ENCODE measurements at regions not wholly inside any gene's neighbourhood (a gene's known extent, or its start where the extent isn't known, plus 50 kb on each side); places are given as distances from the start of the nearest gene placed in this dataset.
A peak's percentile ranks its signal among the peaks of the same experiment; 100 is the strongest.
"Not testable (repeated sequence)": the region's sequence is repeated elsewhere in the genome, so short reads cannot be mapped to it uniquely, and the experiment has no call there.

- not testable (repeated sequence) for DNase-seq
Measured at GRCh38 chr10:30696416-30697185, 67.0 kb upstream of the LYZL2 start.

DNA sequence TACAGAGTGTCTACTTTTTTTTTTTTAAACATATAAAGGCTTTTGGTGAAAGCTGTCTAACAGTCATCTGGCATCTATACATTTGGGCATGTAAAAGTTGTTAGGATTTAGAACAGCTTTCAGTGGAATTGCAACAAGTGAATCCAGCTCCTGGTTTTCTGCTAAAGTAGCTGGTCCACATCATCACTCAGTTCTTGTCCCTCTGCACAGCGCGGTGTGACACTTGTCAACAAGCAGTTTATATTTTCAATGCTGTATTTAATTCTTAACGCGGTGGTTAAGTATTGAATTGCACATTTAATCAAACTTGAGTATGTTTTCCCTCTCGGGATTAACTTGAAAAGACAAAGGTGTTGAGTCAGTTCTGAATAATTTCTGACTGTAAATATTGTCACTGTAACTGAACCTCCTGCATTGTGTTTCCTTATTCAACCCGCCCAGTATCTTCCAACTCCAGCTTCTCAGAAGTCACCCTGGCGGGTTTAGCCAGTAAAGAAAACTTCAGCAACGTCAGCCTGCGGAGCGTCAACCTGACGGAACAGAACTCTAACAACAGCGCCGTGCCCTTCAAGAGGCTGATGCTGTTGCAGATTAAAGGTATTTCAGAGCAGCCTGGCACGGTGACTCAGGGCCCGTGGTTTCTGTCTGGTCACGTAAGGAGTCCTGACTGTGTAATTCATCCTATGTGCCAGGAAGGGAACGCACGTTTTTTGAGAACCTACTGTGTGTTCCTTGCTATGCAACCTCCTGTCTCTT lies 66.1 kb upstream of the LYZL2 start:
- not testable (repeated sequence) for DNase-seq

DNA sequence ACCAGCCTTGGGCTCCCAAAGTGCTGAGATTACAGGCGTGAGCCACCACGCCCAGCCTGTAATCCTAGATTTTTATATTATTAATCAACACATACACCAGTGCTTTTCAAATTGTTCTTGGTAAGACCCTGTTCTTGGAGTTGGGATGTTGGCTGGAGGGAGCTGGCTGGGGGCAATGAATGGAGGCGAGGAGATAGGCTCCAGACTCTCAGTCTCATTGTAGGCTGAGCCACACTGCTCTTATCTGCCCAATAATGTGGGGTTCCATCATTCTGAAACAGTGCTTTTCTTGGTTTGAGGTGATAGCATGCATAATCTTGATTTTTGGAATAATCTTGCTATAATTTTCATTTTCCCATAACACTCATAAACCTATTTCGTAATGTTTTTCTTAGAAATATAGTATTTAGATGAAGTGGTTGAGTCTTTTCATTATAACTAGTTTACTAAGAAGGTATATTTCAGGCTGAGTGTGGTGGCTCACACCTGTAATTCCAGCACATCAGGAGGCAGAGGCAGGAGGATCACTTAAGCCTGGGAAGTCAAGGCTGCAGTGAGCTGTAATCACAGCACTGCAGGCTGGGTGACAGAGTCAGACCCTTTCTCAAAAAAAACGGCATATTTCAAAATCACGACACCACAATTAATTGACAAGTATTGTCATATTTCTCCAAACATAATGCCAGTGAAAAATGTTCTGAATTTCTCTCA lies 65.1 kb upstream of the LYZL2 start:
- DNase-seq: no peak

GRCh38 chr10:30691639-30692015 lies 62.1 kb upstream of the LYZL2 start:
- DNase-seq: peak; percentile 72

DNA sequence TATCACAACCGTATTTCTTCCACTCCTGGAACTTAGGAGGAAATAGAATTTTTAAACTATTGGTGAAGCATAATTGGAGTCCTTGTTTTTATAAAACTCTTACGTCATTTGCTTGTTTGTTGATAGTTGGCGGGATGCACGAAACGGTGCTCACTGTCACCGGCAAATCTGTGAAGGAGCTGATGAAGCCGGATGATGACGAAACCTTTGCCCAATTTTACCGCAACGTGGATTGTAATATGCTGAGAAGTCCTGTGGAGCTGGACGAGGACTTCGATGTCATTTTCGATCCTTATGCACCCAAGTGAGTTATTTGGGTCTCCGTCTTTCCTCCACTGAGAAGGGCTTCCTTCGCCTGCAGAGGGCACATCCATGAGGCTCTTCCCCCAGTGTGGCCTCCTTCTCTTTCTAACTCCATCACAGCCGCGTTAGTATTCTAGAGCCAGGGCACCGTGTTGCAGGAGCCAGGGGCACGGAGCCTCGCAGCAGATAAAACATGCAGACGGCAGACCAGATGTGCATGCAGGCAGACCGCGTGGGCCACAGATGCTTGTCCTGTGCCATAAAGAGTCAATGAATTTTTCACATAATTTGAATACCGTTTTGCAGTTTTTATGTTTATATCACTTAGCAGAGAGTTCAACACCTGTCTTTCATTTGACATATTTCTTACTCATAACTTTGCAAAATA lies 61.5 kb upstream of the LYZL2 start:
- DNase-seq: not testable (repeated sequence)

GRCh38 chr10:30688456-30688855 lies 58.9 kb upstream of the LYZL2 start:
- DNase-seq: no peak

DNA sequence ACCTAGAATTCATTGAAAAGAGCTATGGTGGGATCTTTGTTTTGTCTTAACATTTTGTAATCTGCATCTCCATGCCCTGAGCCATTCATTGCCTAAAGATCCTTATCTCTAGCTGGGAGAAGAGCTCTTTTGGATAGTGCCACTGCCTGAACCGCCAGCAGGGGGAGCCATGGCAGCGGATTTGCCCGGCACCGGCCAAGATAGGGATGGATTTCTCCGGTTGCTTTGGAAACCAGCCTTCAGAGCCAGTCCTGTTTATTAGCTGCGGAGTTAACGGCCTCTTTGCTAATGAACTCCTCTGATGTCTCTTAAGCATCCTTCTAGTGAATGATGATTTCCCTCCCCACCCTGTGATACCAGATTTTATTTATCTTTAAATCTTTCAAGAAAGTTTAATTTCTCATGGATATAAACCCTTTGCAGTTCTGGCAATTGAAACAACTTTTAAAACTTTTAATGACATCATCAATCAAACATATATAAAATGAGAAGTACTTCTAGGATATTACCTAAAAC lies 58.2 kb upstream of the LYZL2 start:
- DNase-seq: peak; percentile 84

- no peak for DNase-seq
Measured at GRCh38 chr10:30686708-30687107, 57.2 kb upstream of the LYZL2 start.

DNA sequence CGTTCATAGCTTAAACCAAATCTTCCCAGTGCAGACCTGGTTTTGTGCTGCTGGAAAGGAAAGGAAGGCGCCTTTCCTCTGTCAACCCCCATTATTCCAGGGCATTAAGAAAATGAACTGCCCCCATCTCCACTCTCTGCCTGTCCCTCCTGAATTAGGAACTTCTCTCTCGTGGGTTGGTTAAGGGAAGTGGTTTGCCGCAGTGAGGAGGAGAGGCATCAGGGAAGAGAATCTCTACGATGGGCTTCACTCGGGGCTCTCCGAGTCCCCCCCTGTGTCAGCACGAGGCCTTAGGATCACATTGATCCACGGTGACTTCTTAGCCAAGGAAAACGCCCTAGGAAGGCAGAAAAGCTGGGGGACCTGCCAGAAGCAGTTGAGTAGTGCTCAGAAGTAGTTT lies 53.9 kb upstream of the LYZL2 start:
- no peak for DNase-seq

DNA sequence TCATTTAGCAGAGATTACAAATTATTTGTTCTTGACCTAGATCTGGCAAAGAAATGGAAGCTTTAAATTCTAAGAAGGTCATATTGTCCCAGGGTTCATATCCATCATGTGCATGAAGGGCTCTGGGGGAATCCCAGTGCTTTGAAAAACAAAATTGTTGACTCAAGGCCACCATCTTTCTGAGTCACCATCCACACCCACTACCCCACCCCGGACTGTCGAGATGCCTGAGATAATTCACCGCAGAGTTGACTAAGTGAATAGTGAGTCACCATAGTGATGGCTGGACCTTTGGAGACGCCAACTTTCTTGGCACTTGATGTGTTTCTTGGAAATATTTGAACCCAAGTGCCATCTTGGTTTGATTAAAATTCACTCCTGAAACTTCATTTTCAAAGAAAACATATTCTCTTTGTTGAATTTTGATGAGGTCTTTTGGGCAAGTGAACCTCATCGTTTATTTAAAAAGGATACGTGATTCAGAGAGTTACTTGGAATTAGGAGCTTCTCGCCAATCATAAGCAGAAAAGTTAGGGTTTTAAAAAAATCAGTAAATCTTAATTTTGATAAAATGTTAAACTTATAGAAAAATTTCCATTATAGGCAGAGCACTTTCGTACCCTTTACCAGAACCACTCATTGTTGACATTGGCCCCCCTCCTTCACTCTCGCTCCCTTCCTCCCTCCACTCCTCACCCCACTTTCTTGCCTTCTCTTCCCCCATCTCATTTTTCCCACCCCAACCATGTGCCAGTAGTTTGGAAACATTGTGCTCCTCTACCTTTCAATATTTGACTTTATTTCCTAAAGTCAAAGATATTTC lies 53.0 kb upstream of the LYZL2 start:
- not testable (repeated sequence) for DNase-seq

- DNase-seq: no peak
Measured at GRCh38 chr10:30680908-30681307, 51.4 kb upstream of the LYZL2 start.

All from right hindlimb (tissue), 1 donor.